GM21619 (cell line): ENCODE measurements at regions not wholly inside any gene's neighbourhood (a gene's known extent, or its start where the extent isn't known, plus 50 kb on each side); places are given as distances from the start of the nearest gene placed in this dataset.

Experiments
- ATAC-seq: cut with Tn5 transposase; IDR thresholded peaks from one replicate; pipeline ENCODE4 v1.9.1; 2021; ENCODE audit not compliant: unreplicated experiment

DNA sequence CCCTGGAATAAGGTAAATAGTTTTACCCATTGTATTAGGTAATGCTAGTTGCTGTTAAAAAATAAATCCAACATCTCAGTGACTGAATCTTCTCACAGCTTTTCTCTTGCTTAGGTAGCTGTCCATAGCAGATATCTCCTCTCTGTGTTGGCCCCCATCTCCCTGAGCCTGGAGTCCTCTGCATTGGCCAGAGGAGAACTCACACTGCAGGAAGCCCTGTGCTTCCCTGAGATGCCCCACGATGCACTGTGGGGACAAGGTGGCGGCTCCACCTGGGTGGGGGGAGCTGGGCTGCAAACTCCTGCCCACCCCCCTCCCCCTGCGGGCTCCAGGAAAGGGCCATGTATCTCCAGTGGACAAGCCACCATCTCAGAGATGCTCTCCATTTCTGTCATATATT lies 80.4 kb upstream of the SALL3 start:
- no peak for ATAC-seq

DNA sequence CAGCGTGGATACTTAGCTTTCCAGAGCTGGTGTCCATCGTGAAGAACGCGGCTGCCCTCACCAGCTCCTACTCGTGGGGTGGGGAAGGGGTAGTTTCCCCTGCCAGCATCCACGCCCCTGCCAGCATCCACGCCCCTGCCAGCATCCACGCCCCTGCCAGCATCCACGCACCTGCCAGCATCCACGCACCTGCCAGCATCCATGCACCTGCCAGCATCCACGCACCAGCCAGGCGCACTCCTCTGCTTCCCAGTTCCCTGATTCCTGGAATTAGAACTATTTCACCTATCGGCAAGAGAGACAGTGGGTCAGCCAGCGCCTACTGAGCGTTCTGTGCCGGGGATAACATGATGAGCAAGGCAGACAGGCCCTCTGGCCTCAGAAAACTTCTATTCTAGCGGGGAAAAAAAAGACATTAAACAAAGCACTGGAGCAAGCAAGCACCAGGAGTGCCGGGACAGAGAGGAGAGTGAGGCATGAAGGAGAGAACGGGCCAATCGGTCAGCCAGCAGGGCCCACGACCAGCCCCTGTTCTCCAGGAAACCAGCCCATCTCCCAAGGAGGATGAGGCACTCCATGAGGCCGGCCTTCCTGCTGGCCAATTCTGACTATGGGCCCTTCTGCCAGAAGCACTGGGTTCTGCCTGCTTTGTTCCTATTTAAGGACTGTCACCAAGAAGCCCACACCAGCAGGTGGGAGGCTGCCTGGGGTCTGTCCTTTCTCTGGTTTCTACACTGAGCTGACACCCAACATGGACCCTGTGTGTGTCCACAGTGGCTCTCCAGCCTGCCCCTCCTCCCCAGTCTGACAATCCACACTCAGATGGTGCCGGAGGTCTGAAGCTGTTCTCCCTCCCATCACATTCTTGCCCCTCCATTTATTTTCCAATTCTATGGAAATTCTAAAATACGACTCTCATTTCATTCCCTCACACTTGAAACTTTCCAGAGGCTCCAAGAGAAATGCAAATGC lies 78.4 kb upstream of the SALL3 start:
- ATAC-seq = no peak

DNA sequence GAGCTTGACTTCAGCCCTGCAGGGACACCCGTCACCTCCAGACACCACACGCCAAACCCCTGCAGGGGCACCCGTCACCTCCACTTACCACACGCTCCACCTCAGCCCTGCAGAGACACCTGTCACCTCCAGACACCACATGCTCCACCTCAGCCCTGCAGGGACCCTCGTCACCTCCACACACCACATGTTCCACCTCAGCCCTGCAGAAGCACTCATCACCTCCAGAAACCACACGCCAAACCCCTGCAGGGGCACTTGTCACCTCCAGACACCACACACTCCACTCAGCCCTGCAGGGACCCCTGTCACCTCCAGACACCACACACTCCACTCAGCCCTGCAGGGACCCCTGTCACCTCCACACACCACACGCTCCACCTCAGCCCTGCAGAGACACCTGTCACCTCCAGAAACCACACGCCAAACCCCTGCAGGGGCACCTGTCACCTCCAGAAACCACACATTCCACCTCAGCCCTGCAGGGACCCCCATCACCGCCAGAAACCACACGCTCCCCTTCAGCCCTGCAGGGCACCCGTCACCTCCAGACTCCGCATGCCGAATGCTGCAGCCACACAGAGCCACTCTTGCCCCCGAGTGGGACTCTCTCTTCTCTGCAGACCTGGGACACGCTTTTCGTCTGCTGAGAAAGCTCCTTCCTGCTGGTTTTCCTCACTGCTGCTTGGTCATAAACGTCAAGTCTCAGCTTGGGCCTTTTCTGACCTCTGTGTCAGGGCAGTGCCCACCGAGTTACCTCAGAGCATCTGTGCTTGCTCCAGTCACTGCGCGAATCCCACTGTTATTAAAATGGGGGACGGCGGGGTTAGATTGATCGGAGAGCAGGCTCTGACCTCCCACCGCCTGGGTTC lies 77.5 kb upstream of the SALL3 start:
- ATAC-seq = no peak

DNA sequence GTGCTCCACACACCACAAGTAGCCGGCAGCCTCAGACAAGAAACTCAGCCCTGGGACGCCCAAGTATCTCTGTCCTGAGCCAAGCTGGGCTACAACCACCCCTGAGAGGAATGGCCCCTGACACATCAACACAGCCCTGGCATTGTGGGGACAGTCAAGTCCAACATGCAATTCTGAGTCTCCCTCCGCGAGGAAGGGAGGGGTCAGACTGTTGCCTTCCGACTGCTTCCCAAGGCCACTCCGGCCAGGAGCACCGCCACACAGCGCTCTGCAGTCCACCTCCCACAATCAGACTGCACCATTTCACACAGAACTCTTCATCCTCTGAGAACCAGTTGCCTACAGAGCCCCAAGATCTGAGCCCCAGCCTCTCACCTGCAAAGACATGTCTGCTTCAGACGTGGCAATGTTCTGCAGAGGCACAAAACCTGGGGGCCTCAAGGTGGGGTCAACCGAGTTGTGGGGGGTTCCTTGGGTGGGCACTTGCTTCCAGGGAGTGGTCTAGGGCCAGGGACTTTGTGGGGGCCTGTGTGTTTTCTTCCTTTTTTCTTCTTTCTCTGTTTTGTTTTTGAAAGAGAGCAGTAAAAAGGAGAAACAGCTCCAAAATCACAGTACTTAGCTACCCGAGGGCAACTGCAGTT lies 76.7 kb upstream of the SALL3 start:
- ATAC-seq = no peak

DNA sequence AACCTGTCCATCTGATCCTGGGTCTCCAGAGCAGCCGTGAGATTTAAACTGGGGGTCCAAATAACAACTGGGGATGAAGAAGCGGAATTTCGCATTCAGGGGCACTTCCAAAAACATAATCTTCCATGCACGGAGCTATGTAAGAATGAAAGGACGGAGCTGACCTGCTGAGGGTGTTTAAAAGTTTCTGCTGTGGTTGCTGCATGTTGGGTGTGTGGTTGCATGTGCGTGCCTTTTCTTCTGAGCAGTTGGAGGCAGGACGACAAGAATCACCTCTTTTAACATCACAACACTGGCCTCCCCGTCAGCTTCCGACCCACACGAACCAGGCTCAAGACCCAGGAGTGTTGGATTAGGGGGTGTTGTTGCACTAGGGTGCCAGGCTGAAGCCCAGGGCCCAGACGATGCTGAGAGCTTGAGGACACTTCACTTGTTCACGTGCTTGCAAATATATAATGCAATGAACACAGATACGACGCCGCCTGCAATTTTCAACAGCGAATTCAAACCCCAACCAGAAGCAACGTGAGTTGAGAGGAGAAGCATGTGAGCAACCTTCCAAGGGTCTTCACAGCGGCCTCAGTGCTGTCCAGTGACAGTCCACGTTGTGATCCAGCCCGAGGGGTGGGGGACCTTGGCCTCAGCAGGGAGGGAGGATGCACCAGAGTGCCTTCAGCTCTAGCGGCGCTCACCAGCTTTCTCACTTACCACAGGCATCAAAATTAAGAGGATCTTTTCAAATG lies 76.0 kb upstream of the SALL3 start:
- ATAC-seq = no peak

DNA sequence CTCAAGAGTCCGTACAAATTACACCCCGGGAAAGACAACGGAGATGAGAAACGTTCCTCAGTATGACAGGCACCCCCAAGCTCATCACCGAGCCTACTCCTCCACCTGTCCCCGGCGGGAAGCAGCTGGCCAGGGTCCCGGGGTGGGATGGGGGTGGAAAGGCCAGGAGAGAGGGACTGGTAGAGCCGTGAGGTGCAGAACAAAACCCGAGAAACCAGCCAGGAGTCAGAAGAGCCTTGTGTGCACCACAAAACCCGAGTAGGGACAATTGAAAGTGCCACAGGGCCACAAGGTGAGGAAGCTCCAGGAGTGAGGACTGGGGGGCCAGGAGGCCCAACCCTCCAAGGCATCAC lies 75.5 kb upstream of the SALL3 start:
- no peak for ATAC-seq

DNA sequence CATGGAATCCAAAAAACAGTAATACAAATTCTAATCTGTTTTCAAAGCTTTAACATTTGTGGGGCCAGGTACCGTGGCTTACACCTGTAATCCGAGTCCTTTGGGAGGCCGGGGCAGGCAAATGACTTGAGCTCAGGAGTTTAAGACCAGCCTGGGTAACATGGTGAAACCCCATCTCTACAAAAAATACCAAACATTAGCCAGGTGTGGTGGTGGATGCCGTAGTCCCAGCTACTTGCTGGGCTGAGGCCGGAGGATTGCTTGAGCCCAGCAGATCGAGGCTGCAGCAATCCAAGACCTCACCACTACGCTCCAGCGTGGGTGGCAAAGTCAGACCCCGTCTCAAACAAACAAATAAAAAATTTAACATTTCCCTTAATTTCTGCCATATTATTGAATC lies 74.3 kb upstream of the SALL3 start:
- ATAC-seq = no peak

DNA sequence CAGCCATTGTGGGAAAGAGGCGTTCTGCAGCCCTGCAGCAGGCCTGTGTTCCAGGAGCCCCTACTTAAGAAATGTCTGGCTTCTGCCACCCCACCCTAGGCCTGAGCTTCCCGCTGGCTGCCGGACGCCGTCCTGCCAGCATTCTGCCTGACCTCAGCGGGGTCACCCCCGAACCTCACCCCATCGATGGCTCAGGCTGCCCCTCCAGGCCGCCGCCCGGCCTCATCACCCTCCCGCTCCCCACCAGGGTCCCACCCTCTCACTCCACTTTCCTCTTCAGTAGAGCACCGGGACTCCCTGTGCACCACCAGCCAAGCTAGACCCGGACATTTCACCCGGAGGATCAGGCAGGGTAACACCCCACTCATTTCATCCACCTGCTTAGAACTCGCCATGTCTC lies 73.6 kb upstream of the SALL3 start:
- no peak for ATAC-seq

DNA sequence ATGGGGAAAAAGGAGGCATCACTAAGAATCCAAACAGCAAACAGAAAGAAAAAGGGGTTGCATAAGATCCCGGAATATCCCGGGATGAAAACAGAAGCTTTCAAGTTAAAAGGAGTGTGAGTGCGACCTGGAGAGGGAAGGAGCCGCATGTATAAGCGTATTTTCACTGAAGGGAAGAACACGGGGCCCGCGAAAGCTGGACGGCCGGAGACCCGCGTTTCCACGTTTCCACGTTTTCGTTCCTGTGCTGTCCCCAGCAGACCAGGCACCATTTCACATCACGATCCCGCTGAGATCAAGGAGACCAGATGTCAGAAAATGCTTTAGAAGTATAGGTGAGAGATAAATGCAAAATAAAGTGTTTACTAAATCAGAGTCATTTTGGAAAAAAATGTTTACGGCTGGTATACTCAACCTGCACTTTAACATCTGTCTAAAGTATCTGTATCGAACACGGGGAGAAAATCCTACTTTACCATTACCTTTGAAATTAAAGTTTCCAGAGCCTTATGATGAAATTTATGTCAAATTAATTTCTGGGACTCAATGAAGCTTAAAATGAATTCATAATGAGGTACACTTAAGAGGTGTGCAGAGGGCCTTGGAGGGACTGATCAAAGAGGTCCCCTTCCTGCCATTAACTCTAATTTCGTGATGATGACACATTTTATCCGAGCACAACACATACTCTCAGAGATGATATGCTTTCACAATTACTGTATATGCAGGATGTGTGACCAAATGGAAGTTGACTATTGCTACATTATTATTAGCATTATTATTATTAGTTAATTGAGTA lies 71.0 kb upstream of the SALL3 start:
- no peak for ATAC-seq

DNA sequence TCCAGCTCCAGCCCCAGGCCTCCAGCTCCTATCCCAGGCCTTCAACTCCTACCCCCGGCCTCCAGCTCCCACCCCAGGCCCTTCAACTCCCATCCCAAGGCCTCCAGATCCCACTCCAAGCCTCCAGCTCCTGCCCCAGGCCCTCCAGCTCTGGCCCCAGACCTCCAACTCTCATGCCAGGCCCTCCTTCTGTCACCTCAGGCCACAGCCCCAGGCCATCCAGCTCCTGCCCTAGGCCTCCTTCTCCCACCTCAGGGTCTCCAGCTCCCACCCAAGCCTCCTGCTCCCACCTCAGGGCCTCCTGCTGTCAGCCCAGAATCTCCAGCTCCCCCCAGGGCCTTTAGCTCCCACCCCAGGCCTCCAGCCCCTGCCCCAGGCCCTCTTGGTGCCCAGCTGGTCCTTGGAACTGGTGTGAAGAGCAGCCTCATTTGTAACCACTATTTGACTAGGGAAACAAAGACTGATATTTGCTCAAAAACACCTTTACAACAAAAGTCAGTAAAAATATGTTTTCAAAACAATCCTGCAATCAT lies 67.8 kb upstream of the SALL3 start:
- ATAC-seq = no peak

DNA sequence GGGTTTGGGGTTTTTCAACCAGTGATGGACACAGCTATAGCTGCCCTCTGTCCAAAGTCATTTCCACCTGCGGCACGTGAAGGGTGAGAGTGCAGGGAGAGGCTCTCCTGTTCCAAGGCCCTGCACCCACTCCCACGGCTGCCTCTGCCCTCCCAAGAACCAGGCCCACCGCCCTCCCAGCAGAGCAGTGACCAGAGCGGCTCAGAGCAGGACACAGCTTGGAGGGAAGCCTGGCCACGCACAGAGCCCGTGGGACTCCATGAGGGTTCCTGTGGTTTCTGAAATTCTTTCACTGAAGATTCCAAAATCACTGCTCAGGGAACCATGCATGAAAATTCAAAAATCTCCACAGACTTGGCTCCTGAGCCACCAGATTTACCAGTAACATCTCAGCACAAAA lies 67.3 kb upstream of the SALL3 start:
- ATAC-seq = no peak

DNA sequence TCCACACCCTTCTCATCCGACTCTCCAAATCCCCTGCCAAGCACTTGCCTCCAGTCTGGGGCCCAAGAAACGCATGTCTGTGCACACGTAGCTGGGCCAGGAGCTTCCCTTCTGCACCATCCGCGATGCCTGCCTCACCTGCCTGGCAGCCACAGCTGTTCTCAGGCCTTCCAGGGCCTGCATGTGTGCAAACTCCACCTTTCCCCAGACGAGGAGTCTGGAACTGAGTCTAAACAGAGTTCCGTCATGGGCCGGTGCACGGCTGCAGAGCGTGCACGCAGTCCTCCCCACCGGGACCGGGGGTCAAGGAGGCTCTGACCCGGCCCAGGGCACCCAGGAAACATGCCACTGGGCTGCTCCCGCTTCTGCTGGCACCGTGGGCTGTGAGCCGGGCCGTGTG lies 66.8 kb upstream of the SALL3 start:
- ATAC-seq = no peak

DNA sequence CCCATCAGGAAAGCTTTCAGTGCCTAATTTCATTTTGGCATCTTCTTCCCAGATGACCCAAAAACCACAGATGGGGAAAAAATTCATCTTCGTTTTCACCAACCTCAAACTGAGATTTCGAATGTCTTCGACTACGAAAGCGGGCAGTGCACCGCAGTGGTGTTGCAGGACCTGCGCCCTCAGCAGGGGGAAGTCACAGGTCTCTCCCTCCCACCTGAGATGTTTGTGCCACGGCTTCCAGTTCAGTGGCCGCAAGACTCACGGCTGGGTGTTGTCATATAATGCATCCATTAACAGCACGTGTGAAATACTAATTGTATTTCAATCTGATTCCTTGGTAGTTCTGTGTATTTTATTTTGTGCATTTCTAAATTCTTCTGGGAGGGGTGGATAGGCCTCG lies 66.2 kb upstream of the SALL3 start:
- no peak for ATAC-seq

DNA sequence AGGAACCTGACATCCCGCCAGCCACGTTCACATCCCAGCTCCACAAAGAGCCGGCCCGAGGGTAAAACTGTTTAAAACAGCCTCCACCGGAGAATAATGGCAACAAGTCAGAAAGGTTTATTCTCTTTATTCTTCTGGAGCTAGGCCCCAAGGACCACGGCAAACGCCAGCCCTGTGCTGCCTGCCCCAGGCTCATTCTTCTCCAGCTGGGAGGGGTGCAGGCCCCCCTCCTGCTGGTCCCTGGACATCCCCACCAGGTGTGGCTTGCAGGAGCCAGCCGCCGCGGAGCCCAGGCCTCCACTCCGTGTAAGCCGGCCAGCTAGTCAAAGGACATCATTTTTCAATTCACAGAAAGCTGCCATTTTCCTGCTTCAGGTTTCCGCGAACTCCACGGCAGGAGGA lies 65.8 kb upstream of the SALL3 start:
- ATAC-seq = no peak

DNA sequence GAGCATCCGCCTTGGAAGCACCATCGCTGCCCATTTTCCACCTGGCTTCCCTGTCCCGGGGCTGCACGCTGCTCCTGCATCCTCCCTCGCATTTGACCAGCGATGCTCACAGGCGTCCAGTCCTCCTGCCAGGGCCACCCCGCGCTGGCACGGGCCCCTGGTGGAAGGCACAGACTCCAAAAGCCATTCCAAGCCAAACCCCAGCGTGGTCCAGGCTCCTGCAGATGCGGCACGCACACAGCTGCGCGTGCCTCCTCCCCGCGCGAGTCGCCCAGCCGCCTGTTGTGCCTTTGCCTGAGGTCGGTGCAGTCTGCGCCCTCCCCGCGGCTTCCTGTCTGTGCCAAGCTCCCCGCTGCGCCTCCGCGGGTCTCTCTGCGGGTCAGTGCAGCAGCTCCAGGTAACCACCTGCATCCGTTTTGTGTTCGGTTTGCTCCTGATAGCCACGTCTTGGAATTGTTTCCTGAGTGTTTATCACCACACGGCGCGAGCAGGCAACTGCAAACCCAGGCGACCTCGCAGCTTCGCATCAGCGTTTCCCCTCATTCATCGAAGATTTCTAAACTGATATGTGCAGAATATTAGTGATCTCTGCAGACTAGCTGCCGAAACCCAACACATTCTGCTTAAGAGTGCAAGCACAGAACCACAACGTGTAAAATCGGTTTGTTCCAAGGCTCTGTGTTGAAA lies 65.2 kb upstream of the SALL3 start:
- no peak for ATAC-seq

DNA sequence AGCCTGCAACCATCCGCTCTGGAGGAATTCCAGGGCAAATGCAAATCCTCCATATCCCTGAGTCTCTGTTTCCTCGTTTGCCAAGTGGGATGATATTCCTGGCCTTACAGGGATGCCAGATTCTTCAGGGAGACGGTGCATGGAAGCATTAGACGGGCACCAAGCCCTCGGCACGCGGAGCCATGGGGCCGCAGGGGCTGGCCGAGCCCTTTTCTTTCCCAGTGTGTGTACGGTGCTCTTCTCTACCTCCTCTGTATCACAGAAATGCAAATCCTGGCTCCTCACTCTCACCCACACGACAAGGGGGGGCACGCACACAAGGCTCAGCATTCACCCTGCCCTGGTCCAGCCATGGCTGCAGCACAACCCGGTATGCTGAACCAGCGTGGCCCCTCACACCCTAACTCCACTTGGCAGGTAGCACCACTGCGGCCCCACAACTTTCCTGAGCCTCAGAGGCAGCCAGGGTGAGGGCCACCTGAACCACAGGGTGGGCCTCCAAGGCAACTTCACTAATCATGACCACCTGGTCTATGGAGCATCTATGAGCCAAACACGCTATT lies 64.1 kb upstream of the SALL3 start:
- ATAC-seq = no peak

DNA sequence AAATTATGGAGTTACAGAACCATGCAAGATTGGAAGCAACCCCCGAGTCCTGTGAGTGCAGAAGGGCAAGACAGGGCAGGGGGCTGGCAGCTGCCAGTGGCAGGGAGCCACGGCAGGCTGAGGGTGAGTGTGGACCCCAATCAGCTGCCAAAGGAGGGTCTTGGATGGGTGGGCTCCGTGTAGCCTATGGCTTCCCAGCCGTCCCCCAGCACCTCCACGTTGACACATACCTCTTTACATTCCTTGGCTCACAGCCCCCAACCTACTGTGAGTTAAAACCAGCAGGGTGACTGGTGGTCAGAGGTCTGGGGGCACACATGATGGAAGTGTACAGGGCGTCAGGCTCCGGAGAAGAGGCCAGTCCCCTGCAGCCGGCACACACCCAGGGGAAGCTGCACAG lies 60.9 kb upstream of the SALL3 start:
- ATAC-seq = no peak

DNA sequence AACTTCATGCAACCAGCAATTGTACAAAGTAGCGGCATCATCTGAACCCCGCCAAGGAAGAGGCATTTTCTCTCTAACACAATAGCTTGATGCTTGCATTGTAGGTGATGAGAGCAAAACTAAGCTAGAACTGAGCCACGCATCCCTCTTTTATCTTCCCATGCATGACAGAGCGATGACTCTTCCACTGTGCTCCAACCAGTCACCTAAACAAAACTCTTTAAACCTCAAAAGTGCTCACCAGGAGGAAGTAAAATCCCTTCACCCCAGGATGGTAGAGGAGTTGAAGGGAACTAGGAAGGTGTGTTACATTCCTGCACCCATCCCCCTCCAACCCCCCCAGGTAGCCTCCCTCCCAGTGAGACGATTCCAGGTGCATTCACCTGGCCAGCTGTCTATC lies 59.7 kb upstream of the SALL3 start:
- ATAC-seq = no peak
